Nephron progenitor cell (in vitro differentiated cells): ENCODE measurements at regions not wholly inside any gene's neighbourhood (a gene's known extent, or its start where the extent isn't known, plus 50 kb on each side); places are given as distances from the start of the nearest gene placed in this dataset.

Experiments
- DNase-seq: peaks from one replicate; pipeline ENCODE4 v3.0.0; 2021
- H3K27ac Mint-ChIP-seq: 2 replicates; pipeline ENCODE4 v1.8.0; 2021; ENCODE audit warnings: mild to moderate bottlenecking, moderate library complexity, mixed read lengths
- H3K27me3 Mint-ChIP-seq: 2 replicates; pipeline ENCODE4 v1.8.0; 2021; ENCODE audit warnings: mild to moderate bottlenecking, low read depth, mixed read lengths; ENCODE audit not compliant: poor library complexity
- H3K36me3 Mint-ChIP-seq: 2 replicates; pipeline ENCODE4 v1.8.0; 2021; ENCODE audit warnings: low read depth, mixed read lengths
- H3K4me1 Mint-ChIP-seq: 2 replicates; pipeline ENCODE4 v1.8.0; 2021; ENCODE audit warnings: mixed read lengths
- H3K4me3 Mint-ChIP-seq: 2 replicates; pipeline ENCODE4 v1.8.0; 2021; ENCODE audit warnings: mild to moderate bottlenecking, moderate library complexity, mixed read lengths
- H3K9me3 Mint-ChIP-seq: 2 replicates; pipeline ENCODE4 v1.8.0; 2021; ENCODE audit warnings: mild to moderate bottlenecking, moderate library complexity, mixed read lengths
- CTCF ChIP-seq: fragments of 200-600 bp; sonication (generic); IDR thresholded peaks from 2 replicates; pipeline ENCODE4 v1.5.0; 2021; ENCODE audit warnings: antibody characterized with exemption

GRCh38 chr2:109070290-109070689, 58.7 kb upstream of the SH3RF3 start:
- Mint-ChIP-seq H3K27me3 (no peaks in the 10 kb centered on the region), H3K36me3 (no peaks in the 10 kb centered on the region), H3K4me3 (no peak overlapping the region), H3K27ac (peak overlapping the region; percentile 24), H3K4me1 (peaks cover 45% of the 10 kb centered on the region), H3K9me3 (peaks cover 11% of the 10 kb centered on the region)
- DNase-seq = no peak
- TF ChIP-seq CTCF = no peak

- H3K27ac Mint-ChIP-seq = peak overlapping the region; percentile 27
- peaks cover 11% of the 10 kb centered on the region for H3K9me3 Mint-ChIP-seq
- H3K27me3 Mint-ChIP-seq = no peaks in the 10 kb centered on the region
- TF ChIP-seq CTCF = no peak
- DNase-seq = no peak
- H3K4me3 Mint-ChIP-seq = no peak overlapping the region
- no peaks in the 10 kb centered on the region for H3K36me3 Mint-ChIP-seq
- peaks cover 52% of the 10 kb centered on the region for H3K4me1 Mint-ChIP-seq
Measured at GRCh38 chr2:109069331-109070194, 59.4 kb upstream of the SH3RF3 start.

GRCh38 chr2:109068811-109069210, 60.2 kb upstream of the SH3RF3 start:
- DNase-seq = no peak
- Mint-ChIP-seq H3K36me3 (no peaks in the 10 kb centered on the region), H3K4me3 (no peak overlapping the region), H3K27ac (no peak overlapping the region), H3K4me1 (peaks cover 54% of the 10 kb centered on the region), H3K27me3 (no peaks in the 10 kb centered on the region), H3K9me3 (peaks cover 9% of the 10 kb centered on the region)
- no peak for TF ChIP-seq CTCF

GRCh38 chr2:109067631-109068125, 61.3 kb upstream of the SH3RF3 start:
- Mint-ChIP-seq H3K27me3 (no peaks in the 10 kb centered on the region), H3K4me1 (peaks cover 66% of the 10 kb centered on the region), H3K36me3 (no peaks in the 10 kb centered on the region), H3K4me3 (no peak overlapping the region), H3K27ac (peak overlapping the region; percentile 86), H3K9me3 (peaks cover 1% of the 10 kb centered on the region)
- no peak for TF ChIP-seq CTCF
- no peak for DNase-seq

GRCh38 chr2:109066917-109067597, 61.9 kb upstream of the SH3RF3 start:
- no peaks in the 10 kb centered on the region for H3K36me3 Mint-ChIP-seq
- TF ChIP-seq CTCF = no peak
- peaks cover 72% of the 10 kb centered on the region for H3K4me1 Mint-ChIP-seq
- H3K27me3 Mint-ChIP-seq = no peaks in the 10 kb centered on the region
- H3K9me3 Mint-ChIP-seq = no peaks in the 10 kb centered on the region
- H3K27ac Mint-ChIP-seq = peak overlapping the region; percentile 86
- H3K4me3 Mint-ChIP-seq = no peak overlapping the region
- no peak for DNase-seq
